Fibroblast of peridontal ligament (primary cell): ENCODE measurements at regions not wholly inside any gene's neighbourhood (a gene's known extent, or its start where the extent isn't known, plus 50 kb on each side); places are given as distances from the start of the nearest gene placed in this dataset.

Experiments used
- DNase-seq: peaks from one replicate; pipeline ENCODE4 v3.0.0-alpha.2; 2010; ENCODE audit errors: extremely low read depth

DNA sequence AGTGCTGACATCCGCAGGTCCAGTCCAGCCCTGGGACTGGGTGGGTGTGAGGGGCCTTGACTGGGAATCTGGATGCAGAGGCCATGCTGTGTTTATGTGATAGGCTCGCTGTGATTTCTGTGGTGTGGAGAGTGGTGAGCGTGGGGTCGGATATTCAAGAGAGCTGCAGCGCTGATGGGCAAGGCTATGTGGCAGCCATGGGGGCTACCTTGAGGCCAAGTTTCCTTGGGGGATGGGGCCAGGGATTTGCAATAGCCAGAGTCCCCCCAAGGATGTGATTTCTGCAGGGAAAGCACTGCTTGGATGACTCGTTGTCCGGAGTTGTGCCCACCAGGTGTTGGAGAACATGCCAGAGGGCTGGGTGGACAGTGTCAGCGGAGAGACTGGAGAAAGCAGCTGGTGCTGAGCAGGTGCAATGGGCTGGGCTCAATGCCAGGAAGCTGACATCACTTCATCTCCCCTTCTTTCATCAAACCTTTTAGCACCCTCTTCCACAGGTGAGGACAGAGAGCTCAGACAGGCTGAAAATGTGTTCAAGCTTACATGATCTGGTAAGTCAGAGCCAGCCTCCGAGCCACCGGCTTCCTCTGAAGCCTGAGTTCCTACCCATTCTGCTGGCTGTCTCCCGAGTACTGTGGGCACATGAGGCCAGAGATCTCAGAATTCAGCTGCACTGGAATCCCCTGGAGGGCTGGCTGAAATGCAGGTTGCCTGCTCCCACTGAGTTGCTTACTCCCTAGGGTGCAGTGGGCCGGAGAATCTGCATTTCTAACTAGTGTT is 132.9 kb downstream of the RHOU start:
- no peak for DNase-seq

DNA sequence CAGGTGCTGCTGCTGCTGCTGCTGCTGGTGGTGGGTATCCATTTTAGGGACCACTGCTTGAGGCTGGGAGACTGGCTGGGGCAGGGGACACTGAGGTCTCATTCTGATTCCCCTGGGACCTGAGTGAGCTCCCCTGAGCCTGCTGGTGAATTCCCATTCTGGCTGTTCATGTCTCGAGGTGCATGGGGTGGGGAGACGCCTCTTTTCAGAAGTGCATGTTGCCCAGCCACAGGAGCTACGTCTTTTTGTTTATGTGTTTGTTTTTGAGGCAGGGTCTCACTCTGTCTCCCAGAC is 133.4 kb downstream of the RHOU start:
- DNase-seq: no peak

DNA sequence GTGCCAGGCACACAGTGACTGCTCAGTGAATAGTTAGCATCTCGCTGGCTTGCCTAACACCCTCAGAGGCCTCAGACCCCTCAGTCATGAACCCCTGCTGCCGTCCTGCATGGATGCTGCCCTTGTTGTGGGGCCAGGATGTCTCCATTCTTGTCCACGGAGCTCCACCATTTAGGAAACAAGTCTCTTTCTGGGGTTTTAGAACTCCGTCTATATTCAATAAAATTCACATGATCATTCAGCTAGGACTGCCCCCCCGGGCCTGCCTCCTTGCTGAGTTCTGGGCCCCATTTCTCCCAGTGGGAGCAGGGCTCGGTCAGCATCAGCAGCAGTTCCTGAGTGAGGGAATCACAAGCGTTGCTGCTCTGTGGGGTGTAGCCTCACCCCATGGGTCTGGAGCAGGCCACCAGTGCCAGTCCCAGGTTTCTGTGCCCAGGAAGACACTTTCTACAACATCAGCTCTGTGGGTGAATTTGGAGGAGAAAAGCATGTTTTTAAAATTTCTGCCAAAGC is 134.1 kb downstream of the RHOU start:
- DNase-seq: no peak

DNA sequence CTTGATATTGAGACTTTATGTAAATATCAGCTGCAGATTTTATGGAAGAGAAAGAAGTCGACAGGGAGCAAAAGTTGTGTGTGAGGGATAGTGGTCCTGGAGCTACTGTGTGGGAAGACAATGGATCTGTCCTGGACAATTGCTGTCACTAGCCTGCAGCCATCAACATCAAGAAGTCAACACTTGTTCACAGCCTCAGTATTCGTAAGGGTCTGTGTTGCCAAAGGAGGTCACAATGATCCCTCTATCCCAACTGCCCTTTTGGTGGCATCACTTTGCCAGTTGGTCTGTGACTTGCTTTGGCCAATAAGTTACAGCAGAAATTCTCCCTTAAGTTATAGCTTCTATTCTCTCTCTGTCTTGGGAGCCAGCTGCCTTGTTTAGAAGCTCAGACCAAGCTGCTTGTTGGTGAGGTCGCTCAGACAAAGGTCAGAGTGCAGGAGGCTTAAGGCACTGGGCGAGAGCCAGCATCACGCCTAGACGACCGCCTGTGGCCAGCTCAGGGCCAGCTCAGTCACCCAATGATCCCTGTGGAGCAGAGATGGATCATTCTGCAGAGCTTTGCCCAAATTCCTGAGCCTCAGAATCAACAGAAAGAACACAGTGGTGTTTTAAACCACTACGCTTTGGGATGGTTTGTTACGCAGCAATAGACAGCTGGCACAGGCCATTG is 134.9 kb downstream of the RHOU start:
- DNase-seq: no peak

DNA sequence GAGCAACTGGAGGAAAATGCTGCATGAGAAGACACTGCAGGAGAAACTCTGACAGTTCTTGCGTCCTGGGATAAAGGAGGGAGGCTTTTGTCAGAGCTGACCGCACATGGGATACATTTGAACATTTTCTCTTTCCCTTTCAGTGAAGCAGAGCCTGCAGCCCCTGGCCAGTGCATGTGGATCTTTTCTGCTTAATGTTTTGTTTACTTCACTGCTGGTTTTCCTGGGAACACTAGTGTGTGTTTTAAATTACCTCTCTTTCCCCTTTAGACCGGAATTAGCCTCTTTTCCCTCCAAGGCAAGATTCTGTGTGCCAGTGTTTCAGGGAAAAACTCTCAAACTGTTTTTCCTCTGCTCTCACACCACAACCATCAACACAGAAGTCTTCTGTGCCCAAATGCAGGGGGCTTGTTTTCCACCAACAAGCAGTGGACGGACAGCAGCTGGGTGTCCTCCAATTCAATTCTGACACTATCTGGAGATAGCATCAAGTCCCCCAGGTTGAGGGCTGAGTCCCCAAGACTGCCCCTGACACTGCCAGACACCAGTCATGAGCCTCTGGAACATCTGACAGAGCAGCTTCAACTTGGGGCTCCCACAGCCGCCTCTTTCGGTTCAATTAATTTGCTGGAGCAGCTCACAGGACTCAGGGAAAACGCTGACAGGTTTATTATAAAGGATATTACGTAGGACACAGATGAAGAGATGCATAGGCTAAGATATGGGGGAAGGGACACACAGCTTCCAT is 136.2 kb downstream of the RHOU start:
- DNase-seq: no peak

DNA sequence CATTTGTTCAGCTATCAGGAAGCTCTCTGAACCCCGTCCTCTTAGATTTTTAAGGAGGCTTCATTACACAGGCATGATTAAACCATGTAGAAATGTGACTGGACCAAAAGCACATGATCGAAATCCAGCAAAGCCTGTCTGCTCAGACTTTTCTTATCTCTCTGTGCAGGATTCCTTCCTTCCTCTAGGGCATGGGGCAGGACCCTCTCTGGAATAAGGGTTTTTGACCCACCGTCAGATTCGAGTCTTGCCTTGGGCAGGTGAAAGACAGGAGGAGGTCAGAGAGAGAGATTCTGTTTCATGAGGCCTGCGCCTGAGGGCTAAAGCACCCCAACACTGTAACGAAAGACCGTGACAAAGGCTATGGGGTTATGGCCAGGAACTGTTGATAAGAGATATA is 136.8 kb downstream of the RHOU start:
- no peak for DNase-seq

DNA sequence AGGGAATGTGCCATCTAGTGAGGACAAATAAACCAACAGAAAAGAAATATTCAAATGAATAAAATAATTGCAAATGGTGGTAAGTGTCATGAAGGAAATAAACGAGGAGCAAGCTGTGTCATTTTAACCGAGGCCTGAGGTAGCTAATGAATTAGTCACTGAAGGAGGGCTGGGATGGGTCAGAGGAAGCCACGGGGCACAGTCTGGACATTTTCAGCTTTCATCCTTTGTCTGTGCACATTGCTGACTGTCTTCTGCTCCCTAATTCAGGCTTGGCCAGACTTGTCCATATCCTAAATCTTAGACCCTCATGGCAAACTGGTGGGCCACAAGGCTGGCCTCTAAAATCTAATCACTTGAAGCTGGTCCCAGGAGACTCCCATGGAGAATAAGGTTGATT is 138.4 kb downstream of the RHOU start:
- no peak for DNase-seq

DNA sequence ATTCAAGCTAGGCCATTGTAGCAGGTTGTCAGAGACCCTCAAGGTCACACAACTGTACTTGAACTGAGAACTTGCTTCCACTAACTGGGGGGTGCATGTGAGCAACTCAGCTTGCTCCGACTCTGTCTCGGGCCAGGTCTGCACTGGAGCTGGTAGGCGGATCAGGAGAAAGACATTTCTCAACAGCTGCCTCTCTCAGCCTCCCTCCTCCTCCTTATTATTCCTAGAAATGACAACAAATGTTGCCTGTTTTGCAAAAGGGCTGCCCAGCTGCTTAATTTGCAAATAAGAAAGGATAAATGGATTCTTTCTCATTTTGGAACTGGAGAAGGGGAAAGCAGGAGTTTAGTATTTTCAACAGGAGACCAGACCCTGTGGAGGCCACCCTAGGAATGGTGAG is 140.5 kb downstream of the RHOU start:
- DNase-seq: no peak

DNA sequence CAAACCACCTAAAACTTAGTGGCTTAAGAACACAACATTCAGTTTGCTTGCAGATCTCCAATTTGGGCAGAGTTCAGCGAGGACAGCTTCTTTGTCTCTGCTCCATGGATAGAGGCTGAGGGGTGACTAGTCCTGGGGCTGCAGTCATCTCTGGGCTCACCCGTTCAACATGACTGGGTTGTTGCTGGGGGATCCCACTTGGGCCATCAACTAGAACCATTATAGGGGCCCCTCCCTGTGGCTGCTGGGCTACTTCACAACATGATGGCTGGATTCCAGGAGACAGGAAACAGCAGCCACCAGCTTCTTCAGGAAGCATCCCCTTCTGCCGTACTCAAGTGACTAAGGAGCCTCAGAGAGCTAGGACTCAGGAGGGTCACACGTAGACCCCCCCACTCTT is 140.9 kb downstream of the RHOU start:
- DNase-seq: no peak

DNA sequence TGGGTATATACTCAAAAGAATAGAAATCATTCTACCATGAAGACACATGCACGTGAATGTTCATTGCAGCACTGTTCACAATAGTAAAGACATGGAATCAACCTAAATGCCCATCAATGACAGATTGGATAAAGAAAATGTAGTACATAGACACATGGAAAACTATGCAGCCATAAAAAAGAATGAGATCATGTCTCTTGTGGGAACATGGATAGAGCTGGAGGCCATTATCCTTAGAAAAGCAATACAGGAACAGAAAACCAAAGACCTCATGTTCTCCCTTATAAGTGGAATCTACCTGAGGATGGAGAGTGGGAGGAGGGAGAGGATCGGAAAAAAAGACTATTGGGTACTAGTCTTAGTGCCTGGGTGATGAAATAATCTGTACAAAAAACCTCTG is 143.9 kb downstream of the RHOU start:
- DNase-seq: no peak

GRCh38 chr1:228882041-228882770 is 146.9 kb downstream of the RHOU start:
- DNase-seq: no peak

DNA sequence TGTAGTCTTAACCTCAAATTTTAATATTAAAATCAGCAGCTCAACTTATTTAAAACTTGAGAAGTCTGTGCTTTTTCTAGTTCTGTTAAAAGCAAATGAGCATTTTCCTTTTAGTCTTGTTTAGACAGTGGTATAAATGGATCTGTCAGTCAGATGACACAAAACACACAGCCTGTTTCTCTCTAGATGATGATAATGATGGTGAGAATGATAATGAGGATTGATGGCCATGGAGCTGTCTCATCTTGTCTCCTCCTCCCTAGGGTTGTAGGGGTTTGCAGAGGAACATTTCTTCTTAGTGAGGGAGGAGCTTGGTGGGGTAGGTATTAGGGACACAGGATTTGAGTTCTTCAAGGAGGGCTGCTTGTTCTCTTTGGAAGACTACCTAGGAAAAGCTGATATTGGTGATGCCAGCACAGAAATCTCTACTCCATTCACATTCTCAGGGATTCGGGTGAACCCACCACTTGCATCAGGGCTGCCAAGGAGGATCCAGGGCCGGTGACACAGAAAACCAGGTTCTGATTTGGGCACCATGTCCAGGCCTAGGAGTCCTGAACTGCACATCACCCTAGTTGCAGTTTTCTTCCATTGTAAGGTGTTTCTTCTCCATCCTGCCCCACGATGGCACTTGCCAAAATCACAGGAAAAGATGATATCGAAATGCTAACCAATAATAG is 147.6 kb downstream of the RHOU start:
- no peak for DNase-seq

DNA sequence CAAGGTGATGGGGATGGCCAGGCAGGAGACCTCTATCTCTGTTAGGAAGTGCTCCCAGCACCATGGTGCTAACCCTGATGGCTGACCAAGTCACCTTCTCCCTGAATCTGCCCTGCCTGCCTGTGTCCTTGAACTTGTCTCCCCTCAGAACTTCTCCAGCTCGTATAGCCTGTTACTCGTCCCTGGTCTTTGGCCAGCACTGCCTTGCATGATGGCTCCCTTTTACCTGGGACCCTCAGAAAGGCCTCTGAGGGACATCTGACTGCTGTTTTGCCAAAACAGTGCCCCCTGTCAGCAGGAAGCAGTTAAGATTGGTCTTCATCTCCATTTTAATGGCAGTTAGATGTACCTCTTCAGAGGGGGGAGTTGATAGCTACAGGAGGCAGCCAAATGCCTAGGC is 148.3 kb downstream of the RHOU start:
- no peak for DNase-seq

GRCh38 chr1:228884196-228884595 is 148.9 kb downstream of the RHOU start:
- no peak for DNase-seq

DNA sequence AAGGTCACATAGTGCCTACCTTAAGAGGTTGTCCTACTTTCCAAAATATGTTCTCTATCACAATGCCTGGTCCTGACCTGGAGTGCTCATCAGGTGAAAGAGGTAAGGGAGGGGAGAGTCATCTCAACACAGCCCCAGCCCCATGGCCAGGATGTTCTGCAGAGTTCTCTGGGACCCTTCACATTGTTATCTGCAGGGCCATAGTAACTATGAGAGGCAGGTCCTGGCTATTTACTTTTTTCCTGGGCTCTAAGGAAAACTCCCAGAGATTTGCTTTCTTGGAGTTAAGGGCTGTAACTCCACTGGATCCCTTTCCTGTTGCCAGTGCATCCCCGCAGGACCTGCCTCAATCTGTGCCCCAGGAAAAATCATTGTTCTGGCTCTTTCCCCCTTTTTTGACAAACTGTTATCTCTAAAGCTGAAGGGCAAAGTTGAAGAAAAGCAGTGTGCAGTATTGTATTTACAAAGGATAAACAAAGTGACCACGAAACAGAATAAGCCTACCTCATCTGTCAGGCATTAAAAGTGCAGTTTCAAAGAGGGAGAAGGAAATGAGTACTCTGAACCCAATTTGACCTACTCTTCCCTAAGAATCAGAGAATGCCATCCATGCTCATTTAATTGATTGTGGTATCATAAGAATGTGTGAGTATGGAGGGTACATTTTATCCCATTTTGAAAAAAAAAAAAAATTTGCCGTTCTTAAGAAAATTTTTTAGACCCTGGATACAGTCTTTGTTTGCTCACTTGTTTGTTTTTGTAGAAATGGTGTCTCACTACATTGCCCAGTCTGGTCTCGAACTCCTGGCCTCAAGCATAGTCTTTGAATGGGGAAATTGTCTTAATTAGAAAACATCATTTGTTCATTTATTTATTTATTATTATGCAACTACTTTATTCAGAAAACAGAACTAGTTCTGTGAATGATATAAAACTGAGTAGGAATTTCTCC is 149.6 kb downstream of the RHOU start:
- no peak for DNase-seq

- no peak for DNase-seq
These were observed 150.6 kb downstream of the RHOU start for GRCh38 chr1:228885845-228886244.

DNA sequence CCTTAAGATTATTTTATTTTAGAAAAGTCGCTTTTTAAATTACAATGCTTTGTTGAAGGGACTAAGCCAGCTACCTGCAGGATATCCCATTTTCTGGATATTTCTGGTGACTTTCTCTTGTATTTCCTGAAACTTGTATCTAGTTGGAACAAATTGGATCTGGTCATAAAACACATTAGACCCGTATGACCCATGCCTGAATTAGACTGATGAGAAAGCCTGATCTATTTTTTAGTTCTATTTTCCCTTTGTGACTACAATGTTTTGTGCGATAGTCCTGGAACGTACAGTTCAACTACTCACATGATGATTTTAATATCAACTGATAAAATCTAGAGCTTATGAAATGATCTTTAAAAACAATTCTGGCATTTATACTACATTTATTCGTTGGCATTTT is 151.8 kb downstream of the RHOU start:
- no peak for DNase-seq

DNA sequence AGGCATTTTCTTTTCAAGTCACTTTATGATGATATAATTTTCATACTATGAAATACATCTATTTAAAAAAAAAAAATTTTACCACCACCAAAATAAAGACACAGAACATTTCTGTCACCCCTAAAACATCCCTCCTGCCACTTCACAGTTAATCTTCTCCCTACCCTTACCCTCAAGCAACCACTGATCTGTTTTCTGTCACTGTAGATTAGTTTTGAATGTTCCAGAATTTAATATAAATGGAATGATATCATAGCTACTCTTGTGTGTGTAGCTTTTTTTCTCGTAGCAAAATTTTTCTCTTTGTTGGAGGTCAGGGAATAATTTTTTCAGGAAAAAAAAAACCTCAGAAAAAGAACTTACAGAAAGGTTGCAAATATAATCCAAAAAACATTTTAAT is 152.7 kb downstream of the RHOU start:
- no peak for DNase-seq

DNA sequence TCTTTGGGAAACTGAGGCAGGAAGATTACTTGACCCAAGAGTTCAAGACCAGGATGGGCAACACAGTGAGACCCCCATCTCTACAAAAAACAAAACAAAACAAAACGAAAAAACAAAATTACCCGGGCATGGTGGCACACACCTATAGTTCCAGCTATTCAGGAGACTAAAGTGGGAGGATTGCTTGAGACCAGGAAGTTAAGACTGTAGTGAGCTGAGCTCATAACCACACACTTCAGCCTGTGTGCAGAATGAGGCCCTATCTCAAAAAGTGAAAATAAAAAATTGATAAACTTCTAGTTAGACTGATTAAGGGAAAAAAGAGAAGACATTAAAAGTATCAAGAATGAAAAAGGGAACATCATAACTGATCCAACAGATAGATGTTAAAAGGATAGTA is 154.0 kb downstream of the RHOU start:
- DNase-seq: no peak

- no peak for DNase-seq
These were observed 156.2 kb downstream of the RHOU start for GRCh38 chr1:228891272-228892034.
